HG03039 (cell line): ENCODE measurements at regions not wholly inside any gene's neighbourhood (a gene's known extent, or its start where the extent isn't known, plus 50 kb on each side); places are given as distances from the start of the nearest gene placed in this dataset.
"Not testable (repeated sequence)": the region's sequence is repeated elsewhere in the genome, so short reads cannot be mapped to it uniquely, and the experiment has no call there.

ENCODE experiments used
- ATAC-seq: cut with Tn5 transposase; IDR thresholded peaks from one replicate; pipeline ENCODE4 v1.9.1; 2021; ENCODE audit warnings: mild to moderate bottlenecking, moderate library complexity; ENCODE audit not compliant: unreplicated experiment

- ATAC-seq, result no peak
Observed at GRCh38 chr1:116291024-116291423, 82.0 kb upstream of the ATP1A1 start.

DNA sequence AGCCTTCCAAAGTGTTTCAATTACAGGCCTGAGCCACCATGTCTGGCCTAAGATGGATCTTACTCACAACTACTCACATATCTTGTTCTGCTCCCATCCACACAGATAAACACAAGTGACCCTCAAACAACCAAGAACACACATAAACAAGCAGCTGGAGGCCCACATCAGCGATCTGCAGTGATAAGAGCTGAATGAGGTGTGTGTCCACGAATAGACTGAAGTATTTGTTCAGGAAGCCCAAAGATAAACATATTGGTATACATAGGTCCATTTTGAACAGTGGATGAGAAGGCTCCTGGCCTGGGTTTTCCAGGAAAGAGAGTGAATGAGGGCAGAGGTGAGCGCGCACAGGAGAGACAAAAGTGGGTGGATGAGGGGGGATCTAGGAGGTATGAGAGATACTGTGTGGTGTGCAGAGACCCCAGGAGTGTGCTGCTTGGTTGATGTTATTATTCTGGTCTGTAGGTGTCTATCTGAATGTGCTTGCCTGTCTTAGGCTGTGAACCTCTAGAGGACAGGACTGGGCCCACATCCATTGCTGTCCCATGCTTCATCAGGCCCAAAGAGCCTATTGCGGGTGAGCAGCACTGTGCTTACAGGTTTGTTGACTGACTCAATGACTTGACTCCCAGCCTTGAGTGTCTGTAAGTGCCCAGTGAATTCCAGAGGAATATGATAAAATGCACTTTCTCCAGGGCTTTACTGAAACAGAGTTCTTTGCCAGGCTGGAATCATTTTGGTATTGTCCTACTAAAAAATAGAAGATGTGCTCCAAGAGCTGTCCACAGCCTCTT is 79.9 kb upstream of the ATP1A1 start:
- no peak for ATAC-seq

- ATAC-seq, result no peak
Observed at GRCh38 chr1:116297495-116298212, 75.4 kb upstream of the ATP1A1 start.

DNA sequence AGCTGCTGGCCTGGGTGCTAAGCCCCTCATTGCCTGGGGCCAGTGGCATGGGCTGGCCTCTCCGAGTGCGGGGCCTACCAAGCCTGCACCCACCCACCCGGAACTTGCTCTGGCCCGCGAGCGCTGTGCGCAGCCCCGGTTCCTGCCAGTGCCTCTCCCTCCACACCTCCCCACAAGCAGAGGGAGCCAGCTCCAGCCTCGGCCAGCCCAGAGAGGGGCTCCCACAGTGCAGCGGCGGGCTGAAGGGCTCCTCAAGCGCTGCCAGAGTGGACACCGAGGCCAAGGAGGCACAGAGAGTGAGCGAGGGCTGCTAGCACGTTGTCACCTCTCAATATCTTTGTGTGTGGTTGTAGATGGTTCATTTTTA is 74.8 kb upstream of the ATP1A1 start:
- ATAC-seq, result not testable (repeated sequence)

DNA sequence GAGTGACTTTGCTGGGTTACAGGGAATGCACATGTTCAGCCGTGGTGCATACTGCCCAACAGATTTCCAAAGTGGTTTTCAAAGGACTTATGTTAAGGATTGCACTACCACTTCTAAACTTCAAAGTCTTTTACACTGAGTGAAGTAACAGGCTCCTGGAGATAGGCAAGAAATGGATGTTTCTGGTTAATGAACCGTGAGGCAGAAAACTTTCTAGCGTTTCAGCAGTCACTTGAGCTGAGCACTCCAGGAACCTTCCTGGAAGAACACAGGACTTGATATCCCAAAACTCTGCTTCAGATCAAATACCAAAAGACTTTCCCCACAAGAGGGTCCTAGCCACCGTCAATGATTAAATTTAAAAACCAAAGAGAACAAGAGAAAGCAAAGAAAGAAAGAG is 74.3 kb upstream of the ATP1A1 start:
- ATAC-seq, result no peak

DNA sequence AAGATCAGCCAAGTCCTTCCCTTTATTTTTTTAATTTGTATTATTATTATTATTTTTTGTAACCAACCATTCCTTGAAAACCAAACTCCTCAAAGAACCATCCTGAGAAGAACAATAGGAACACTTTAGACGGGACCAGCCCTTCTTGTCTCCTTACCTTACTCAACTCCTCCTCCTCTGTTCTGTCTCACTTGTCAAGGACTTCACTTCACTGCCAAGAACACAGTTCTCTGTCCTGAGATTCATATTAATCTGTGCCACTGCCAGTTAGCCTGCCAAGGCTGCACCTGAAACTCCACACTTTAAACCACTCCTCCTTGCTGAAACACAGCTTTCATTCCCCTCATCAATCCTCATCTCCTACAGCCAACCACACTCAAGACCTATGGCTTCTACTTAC is 73.8 kb upstream of the ATP1A1 start:
- no peak for ATAC-seq

- no peak for ATAC-seq
Observed at GRCh38 chr1:116302281-116302680, 70.8 kb upstream of the ATP1A1 start.

- no peak for ATAC-seq
Observed at GRCh38 chr1:116306102-116306501, 66.9 kb upstream of the ATP1A1 start.

- no peak for ATAC-seq
Observed at GRCh38 chr1:116306840-116307442, 66.1 kb upstream of the ATP1A1 start.

GRCh38 chr1:116308276-116308675 is 64.8 kb upstream of the ATP1A1 start:
- no peak for ATAC-seq

DNA sequence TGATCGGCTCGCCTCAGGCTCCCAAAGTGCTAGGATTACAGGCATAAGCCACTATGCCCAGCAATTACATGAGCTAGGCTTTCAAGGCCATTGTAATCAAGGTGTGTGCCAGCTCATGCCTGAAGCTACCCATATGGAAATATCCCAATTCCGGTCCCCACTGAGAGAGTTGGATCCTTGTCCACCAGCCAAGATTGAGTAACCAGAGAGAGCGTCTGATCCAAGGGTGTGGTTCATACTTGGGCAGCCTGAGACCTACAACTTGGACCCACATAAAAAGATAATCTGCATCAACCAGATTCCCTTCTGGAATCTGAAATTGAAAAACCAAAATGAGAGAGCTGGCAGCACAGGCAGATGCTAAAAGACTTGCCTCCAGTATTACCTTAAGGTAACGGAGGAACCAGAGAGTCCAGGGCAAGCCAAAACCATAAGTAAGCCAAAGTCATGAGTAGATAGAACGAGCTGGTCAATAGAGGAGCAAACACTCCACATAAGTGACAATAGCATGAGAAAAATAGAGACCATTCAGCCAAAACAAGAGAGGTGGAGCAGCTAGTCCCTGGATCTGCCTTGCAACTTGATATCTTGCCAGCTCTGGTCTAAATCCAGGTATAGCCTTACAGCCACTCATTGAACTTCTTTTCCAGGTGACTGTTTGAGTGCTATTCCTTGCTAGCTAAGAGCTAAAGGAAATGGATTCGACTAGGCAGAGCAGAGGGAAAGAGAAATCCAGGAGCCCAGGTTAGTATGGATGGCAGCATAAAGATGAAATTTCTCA is 63.8 kb upstream of the ATP1A1 start:
- ATAC-seq, result no peak

- ATAC-seq, result no peak
Observed at GRCh38 chr1:116310180-116310579, 62.9 kb upstream of the ATP1A1 start.

DNA sequence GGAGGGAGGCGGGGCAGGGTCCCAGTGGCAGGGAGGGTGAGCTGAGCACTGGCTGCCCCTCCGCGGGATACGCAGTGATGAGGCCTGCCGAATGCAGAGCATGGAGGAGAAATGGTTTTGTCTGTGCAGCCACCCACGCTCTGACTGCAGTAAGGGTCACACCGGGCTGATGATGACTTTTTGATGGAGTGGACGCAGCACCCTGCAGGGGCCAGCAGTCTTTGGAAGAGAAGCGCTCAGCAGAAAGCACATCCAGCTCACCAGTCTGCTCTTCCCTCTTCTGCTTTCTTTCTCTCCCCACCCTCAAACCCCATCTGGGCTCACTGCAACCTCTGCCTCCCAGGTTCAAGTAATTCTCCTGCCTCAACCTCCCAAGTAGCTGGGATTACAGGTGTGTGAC is 61.9 kb upstream of the ATP1A1 start:
- ATAC-seq, result no peak

DNA sequence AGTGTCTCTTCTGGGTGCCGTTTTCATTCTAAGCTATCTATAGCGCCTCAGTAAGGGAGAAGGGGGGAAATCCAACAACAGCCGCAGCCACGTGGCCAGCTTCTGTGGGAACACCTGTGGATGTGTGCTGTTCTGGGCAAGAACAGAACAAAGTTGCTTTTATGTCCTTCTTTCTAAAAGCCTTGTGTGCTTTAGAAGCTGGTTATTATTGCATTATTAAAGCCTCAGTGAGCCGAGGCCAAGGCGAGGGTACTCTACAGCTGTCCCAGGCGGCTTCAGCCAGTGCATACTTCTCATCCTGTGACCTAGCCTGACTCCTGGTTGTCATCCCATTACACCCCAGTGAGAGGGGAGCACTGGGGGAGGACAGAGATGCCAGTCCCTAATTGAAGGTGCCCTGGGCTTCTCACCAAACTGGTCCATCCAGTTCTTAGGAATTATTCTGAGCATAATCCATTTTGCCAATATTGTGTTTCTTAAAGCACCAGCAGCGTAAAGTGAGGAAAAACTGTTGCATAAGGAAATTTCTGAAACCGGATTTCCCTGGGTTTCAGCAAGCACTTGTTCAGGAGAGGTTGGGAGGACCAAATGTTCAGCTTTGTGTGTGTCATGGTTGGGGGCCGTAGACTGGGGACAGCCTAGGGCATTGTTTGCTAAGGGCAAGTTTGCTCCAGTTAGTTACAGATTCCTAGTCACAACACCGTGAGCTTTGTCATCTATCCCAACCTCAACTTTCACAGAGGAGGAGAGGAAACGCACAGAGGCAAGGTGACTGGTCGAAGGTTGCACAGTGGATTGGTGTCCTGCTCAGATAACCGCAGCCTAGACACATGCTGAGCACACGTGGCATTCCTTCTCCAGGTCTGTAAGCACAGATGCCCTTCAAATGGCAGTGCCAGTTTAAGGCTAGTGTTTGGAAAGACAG is 61.0 kb upstream of the ATP1A1 start:
- no peak for ATAC-seq

GRCh38 chr1:116312681-116313069 is 60.4 kb upstream of the ATP1A1 start:
- ATAC-seq, result no peak

DNA sequence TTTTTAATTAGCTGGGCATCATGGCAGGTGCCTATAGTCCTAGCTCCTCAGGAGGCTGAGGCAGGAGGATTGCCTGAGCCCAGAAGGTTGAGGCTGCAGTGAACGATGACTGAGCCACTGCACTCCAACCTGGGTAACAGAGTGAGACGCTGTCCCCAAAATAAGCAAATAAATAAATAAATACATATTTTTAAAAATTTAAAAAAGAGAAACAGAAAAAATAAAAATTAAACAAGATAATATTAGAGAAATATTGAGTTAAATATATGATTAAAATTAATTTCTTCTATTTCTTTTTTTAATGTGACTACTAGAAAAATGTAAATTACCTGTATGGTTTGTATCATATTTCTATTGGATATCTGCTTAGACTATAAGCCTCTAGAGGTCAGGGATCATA is 59.3 kb upstream of the ATP1A1 start:
- ATAC-seq, result no peak

- ATAC-seq, result no peak
Observed at GRCh38 chr1:116314305-116314919, 58.6 kb upstream of the ATP1A1 start.

DNA sequence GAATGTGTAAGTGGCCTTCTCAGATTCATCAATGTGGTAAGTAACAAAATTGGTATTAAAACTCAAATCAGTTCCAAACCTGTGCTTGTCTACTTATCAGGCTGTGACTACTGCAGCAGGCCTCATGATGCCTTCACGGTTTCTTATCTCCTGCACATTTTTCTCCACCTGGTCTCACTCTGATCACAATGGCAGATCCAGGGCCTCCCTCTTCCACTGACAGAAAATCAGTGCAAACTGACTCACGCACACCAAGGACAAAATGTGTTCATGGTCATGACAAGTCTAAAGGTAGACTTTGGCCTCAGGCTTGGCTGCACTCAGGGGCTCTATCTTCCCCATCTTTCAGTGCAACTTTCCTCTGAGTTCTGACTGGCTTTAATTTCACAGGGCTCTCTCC is 56.7 kb upstream of the ATP1A1 start:
- no peak for ATAC-seq

- no peak for ATAC-seq
Observed at GRCh38 chr1:116318897-116319296, 54.1 kb upstream of the ATP1A1 start.

- no peak for ATAC-seq
Observed at GRCh38 chr1:116320874-116321273, 52.2 kb upstream of the ATP1A1 start.
